ENCODE measurements at regions not wholly inside any gene's neighbourhood (a gene's known extent, or its start where the extent isn't known, plus 50 kb on each side); places are given as distances from the start of the nearest gene placed in this dataset.

DNA sequence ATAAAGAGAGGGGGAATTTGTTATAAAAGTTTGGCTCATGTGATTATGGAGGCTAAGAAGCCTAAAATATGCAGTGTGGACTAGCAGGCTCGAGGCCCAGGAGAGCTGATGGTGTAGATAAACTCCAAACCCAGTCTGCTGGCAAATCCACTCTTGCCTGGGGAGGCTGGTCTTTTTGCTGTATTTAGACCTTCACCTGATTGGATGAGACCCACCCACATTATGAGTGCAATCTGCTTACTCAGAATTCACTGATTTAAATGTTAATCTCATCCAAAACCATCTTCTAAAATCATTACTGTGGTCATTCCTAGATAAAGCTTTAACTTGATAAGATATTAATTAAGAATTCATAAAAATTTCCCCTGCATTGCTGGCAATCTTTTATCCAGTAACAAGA, 473.2 kb downstream of the TMA16 start:
- Histone ChIP-seq H3K36me3 (replicated peaks in 1 of 2; ENCODE audit: insufficient read depth in 1 of 2, low read depth in 2 of 2) (no peaks in the 10 kb centered on the region), H3K27me3 (no peaks in the 10 kb centered on the region), H3K4me3 (no peak overlapping the region), H3K27ac (no peak overlapping the region), H3K4me1 (no peaks in the 10 kb centered on the region), H3K9me3 (no peaks in the 10 kb centered on the region)
- 33 to 54% methylated on average over 1 of the region's 1 CpG for WGBS, 2 donors
- TF ChIP-seq, protein P1, sequence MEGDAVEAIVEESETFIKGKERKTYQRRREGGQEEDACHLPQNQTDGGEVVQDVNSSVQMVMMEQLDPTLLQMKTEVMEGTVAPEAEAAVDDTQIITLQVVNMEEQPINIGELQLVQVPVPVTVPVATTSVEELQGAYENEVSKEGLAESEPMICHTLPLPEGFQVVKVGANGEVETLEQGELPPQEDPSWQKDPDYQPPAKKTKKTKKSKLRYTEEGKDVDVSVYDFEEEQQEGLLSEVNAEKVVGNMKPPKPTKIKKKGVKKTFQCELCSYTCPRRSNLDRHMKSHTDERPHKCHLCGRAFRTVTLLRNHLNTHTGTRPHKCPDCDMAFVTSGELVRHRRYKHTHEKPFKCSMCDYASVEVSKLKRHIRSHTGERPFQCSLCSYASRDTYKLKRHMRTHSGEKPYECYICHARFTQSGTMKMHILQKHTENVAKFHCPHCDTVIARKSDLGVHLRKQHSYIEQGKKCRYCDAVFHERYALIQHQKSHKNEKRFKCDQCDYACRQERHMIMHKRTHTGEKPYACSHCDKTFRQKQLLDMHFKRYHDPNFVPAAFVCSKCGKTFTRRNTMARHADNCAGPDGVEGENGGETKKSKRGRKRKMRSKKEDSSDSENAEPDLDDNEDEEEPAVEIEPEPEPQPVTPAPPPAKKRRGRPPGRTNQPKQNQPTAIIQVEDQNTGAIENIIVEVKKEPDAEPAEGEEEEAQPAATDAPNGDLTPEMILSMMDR (IDR thresholded peaks at IDR 0.05): no peak
- no peak for TF ChIP-seq POLR2A (IDR thresholded peaks at IDR 0.05)
- intact Hi-C loops (cut with DNase I): no loop called here
- no peak for ATAC-seq
- DNase-seq: no peak

DNA sequence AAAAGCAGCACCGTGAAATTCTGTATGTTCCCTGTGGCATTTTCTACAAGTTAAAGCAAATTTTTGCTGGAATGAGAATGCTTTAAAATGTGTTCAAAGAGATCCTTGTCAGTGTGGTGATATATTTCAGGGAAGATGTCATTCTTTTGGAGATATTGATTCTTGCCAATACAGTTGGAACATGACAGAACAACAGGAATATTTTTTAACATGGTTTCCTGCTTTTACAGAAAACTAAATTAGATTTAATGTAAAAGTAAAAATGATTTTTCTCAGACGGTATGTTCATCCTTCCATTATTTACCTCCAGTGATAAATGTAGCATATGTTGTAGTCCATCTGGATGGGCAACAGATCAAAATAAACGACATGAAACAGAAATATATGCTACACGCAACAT, 474.8 kb downstream of the TMA16 start:
- H3K27ac ChIP-seq: no peak overlapping the region
- intact Hi-C loops (cut with DNase I): no loop called here
- no peak overlapping the region for H3K4me3 ChIP-seq
- ATAC-seq (no peak), DNase-seq (no peak)
- H3K36me3 ChIP-seq (replicated peaks in 1 of 2; ENCODE audit: insufficient read depth in 1 of 2, low read depth in 2 of 2): no peaks in the 10 kb centered on the region
- no peaks in the 10 kb centered on the region for H3K9me3 ChIP-seq
- 55 to 62% methylated on average over 4 of the region's 4 CpGs for WGBS, 2 donors
- no peaks in the 10 kb centered on the region for H3K4me1 ChIP-seq
- TF ChIP-seq, protein P1 (IDR thresholded peaks at IDR 0.05): no peak
- no peak for TF ChIP-seq POLR2A (IDR thresholded peaks at IDR 0.05)
- H3K27me3 ChIP-seq: no peaks in the 10 kb centered on the region

DNA sequence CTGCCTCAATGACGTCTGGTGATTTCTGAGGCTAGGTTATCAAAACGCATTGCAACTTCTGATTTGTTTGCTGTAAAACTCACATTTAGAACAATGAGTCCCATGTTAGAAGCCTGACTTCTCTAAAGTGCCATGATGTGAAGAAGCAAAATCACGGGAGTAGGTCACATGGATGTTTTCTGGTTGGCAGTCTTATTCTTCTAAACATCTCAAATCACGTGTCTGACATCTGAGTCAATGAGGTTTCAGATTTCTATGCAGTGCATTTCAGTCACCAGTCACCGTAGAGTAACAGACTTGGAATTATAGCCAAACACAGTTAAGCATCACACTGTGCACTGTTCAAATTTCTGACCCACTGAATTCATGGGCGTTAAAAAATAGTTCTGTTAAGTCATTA, 482.1 kb downstream of the TMA16 start:
- Histone ChIP-seq H3K36me3 (replicated peaks in 1 of 2; ENCODE audit: insufficient read depth in 1 of 2, low read depth in 2 of 2) (no peaks in the 10 kb centered on the region), H3K27ac (no peak overlapping the region), H3K9me3 (no peaks in the 10 kb centered on the region), H3K4me1 (no peaks in the 10 kb centered on the region), H3K4me3 (no peak overlapping the region), H3K27me3 (no peaks in the 10 kb centered on the region)
- TF ChIP-seq, protein P1 (IDR thresholded peaks at IDR 0.05): no peak
- TF ChIP-seq POLR2A (IDR thresholded peaks at IDR 0.05): no peak
- 37 to 42% methylated on average over 6 of the region's 6 CpGs for WGBS, 2 donors
- intact Hi-C loops (cut with DNase I): no loop called here
- DNase-seq (no peak), ATAC-seq (no peak)

DNA sequence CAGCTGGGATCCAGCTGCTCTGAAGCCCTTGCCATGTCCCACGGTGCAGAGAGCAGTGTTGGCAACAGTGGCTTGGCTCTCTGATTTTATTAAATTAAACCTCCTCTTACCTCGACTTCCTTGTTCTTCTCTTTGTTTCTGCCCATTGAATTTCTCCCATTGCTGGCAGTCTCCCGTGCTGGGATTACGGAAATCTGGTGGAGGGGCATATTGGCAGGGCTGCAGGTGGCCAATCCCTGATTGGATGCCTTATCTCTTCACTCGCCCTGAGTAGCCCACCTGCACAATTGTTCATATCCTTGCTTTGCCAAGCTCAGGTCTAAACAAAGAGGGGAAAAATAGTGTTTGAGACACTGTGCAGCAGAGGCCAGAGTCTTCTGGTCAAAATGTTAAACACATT, 493.9 kb downstream of the TMA16 start:
- no peaks in the 10 kb centered on the region for H3K36me3 ChIP-seq (replicated peaks in 1 of 2; ENCODE audit: insufficient read depth in 1 of 2, low read depth in 2 of 2)
- no peak overlapping the region for H3K27ac ChIP-seq
- H3K27me3 ChIP-seq: no peaks in the 10 kb centered on the region
- intact Hi-C loops (cut with DNase I): no loop called here
- no peak for DNase-seq
- TF ChIP-seq, protein P1 (IDR thresholded peaks at IDR 0.05): no peak
- TF ChIP-seq POLR2A (IDR thresholded peaks at IDR 0.05): no peak
- no peaks in the 10 kb centered on the region for H3K9me3 ChIP-seq
- no peaks in the 10 kb centered on the region for H3K4me1 ChIP-seq
- whole genome bisulfite sequencing, 2 donors: 46 to 63% methylated on average over 5 of the region's 5 CpGs
- H3K4me3 ChIP-seq: no peak overlapping the region
- ATAC-seq: no peak

DNA sequence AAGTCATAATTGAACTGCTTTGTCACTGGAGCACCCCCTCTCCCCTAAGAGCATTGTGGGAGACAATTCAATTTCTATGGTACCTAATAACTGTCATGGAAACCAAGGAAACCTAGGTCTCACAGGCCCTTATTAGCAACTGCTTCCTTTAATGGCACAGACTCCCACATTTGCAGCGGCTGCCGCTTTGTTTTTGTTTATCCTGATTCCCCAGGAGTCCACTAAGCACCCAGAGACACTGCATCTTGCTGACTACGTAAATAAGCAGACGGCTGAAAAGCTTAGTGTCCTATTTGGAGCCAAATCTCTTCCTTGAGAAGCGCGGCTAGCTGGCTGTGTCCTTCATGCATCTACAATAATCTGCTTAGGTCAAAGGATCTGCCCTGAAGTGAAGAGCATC, 494.4 kb downstream of the TMA16 start:
- WGBS, 2 donors: 37 to 38% methylated on average over 6 of the region's 6 CpGs
- no peak for ATAC-seq
- TF ChIP-seq, protein P1 (IDR thresholded peaks at IDR 0.05): no peak
- TF ChIP-seq POLR2A (IDR thresholded peaks at IDR 0.05): no peak
- no peaks in the 10 kb centered on the region for H3K9me3 ChIP-seq
- H3K4me1 ChIP-seq: no peaks in the 10 kb centered on the region
- intact Hi-C loops (cut with DNase I): no loop called here
- no peak overlapping the region for H3K4me3 ChIP-seq
- H3K27ac ChIP-seq: no peak overlapping the region
- H3K27me3 ChIP-seq: no peaks in the 10 kb centered on the region
- H3K36me3 ChIP-seq (replicated peaks in 1 of 2; ENCODE audit: insufficient read depth in 1 of 2, low read depth in 2 of 2): no peaks in the 10 kb centered on the region
- no peak for DNase-seq

Data from body of pancreas (tissue), 4 donors.